Thyroid gland (tissue), 4 donors: ENCODE measurements at regions not wholly inside any gene's neighbourhood (a gene's known extent, or its start where the extent isn't known, plus 50 kb on each side); places are given as distances from the start of the nearest gene placed in this dataset.

ENCODE experiments used
- POLR2A ChIP-seq, 2 donors: fragments of 450-650 bp; IDR thresholded peaks; one replicate each; pipeline ENCODE4 v1.6.1; 2017; ENCODE audit warnings: antibody characterized with exemption in 2 of 2, mild to moderate bottlenecking in 2 of 2, moderate library complexity in 1 of 2
- TF ChIP-seq, protein P1 (sequence below), 6 experiments: fragments of 200-600 bp in 3 of 6; fragments of 450-650 bp in 3 of 6; sonication (generic) in 3 of 6; IDR thresholded peaks; one replicate each; pipeline ENCODE4 v1.5.1; 2016 to 2019; ENCODE audit warnings: antibody characterized with exemption in 6 of 6, mild to moderate bottlenecking in 2 of 6, inconsistent platforms in 1 of 6, moderate library complexity in 1 of 6

DNA sequence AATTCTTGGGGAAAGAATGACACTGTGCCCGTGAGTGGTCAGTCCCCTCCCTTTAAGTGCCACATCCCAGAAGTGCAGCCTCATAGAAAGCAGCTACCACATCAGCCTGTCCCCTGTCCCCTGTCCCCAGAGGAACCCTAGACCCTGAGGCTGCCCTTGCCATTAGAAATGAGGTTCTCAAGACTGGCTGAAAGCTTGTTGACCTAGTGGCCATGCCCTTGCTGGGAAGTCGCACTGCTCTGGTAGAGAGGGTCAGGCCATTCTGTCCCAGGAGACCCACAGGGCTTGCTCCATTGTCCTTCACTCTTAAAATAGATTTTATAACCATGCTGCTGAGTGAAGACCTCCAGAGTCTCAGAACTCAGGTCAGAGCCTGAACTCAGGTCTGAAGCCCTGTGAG lies 184.5 kb downstream of the RGS3 start:
- TF ChIP-seq, protein P1, sequence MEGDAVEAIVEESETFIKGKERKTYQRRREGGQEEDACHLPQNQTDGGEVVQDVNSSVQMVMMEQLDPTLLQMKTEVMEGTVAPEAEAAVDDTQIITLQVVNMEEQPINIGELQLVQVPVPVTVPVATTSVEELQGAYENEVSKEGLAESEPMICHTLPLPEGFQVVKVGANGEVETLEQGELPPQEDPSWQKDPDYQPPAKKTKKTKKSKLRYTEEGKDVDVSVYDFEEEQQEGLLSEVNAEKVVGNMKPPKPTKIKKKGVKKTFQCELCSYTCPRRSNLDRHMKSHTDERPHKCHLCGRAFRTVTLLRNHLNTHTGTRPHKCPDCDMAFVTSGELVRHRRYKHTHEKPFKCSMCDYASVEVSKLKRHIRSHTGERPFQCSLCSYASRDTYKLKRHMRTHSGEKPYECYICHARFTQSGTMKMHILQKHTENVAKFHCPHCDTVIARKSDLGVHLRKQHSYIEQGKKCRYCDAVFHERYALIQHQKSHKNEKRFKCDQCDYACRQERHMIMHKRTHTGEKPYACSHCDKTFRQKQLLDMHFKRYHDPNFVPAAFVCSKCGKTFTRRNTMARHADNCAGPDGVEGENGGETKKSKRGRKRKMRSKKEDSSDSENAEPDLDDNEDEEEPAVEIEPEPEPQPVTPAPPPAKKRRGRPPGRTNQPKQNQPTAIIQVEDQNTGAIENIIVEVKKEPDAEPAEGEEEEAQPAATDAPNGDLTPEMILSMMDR (IDR thresholded peaks at IDR 0.05), result no peak
- no peak for TF ChIP-seq POLR2A (IDR thresholded peaks at IDR 0.05)
